SK-N-SH (cell line): ENCODE measurements at regions not wholly inside any gene's neighbourhood (a gene's known extent, or its start where the extent isn't known, plus 50 kb on each side); places are given as distances from the start of the nearest gene placed in this dataset.

Experiments used
- CTCF ChIA-PET: fragments of 300-600, 350-600 bp; formaldehyde crosslinking; extraction: SDS; loops from one replicate; lab custom pipeline; 2021; lab: Yijun Ruan, JAX
- POLR2A ChIA-PET: fragments of 350-600 bp; sonication (Branson Sonifier 250); formaldehyde crosslinking; extraction: SDS; loops from one replicate; lab custom pipeline; 2020; ENCODE audit warnings: antibody characterized with exemption, inconsistent platforms; lab: Yijun Ruan, JAX
- DNase-seq: peaks from one replicate; pipeline ENCODE4 v3.0.0; 2012
- H2AFZ ChIP-seq: fragments of 200-600 bp; sonication (generic); 2 replicates; pipeline ENCODE4 v1.8.1; 2016; ENCODE audit warnings: antibody characterized with exemption, mild to moderate bottlenecking, low read depth
- H3F3A ChIP-seq: fragments of 200-600 bp; sonication (generic); replicated peaks from 2 replicates; pipeline ENCODE3; 2016; ENCODE audit warnings: antibody characterized with exemption, mild to moderate bottlenecking; ENCODE audit not compliant: insufficient read depth
- H3K27ac ChIP-seq, 2 experiments: fragments of 200-500 bp in 1 of 2; fragments of 200-600 bp in 1 of 2; sonication (Bioruptor generic) in 1 of 2; sonication (generic), shearing (Covaris generic) in 1 of 2; 2 replicates each; pipeline versions ENCODE4 v1.5.1 to v1.6.1; 2014 to 2016; ENCODE audit warnings: low read depth in 2 of 2, inconsistent platforms in 1 of 2, low read length in 1 of 2, mild to moderate bottlenecking in 1 of 2, mixed read lengths in 1 of 2
- H3K27me3 ChIP-seq: fragments of 200-600 bp; sonication (generic), shearing (Covaris generic); 2 replicates; pipeline ENCODE4 v1.6.1; 2016; ENCODE audit warnings: mixed run types; ENCODE audit not compliant: insufficient read depth
- H3K36me3 ChIP-seq, 2 experiments: fragments of 200-500 bp in 1 of 2; fragments of 200-600 bp in 1 of 2; sonication (Bioruptor generic) in 1 of 2; sonication (generic) in 1 of 2; replicated peaks in 1 of 2; 2 replicates each; pipeline versions ENCODE3 to v1.5.1; 2014 to 2016; ENCODE audit warnings: low read length in 1 of 2, mild to moderate bottlenecking in 1 of 2; ENCODE audit not compliant: insufficient read depth in 2 of 2, control insufficient read depth in 1 of 2
- H3K4me1 ChIP-seq, 2 experiments: fragments of 200-500 bp in 1 of 2; fragments of 200-600 bp in 1 of 2; sonication (Bioruptor generic) in 1 of 2; sonication (generic), shearing (Covaris generic) in 1 of 2; 2 replicates each; pipeline versions ENCODE4 v1.5.1 to v1.6.1; 2014 to 2016; ENCODE audit warnings: low read depth in 1 of 2, low read length in 1 of 2, mixed run types in 1 of 2; ENCODE audit not compliant: insufficient read depth in 2 of 2, control insufficient read depth in 1 of 2
- H3K4me2 ChIP-seq: fragments of 200-600 bp; sonication (generic), shearing (Covaris generic); 2 replicates; pipeline ENCODE4 v1.6.1; 2017; ENCODE audit warnings: mixed run types
- H3K4me3 ChIP-seq, 2 experiments: fragments of 200-500 bp in 1 of 2; fragments of 200-600 bp in 1 of 2; sonication (Bioruptor generic) in 1 of 2; sonication (generic), shearing (Covaris generic) in 1 of 2; 2 replicates each; pipeline versions ENCODE4 v1.5.1 to v1.8.1; 2014 to 2016; ENCODE audit warnings: low read depth in 2 of 2, inconsistent platforms in 1 of 2, low read length in 1 of 2, mild to moderate bottlenecking in 1 of 2, mixed read lengths in 1 of 2, moderate library complexity in 1 of 2
- H3K79me2 ChIP-seq: fragments of 200-600 bp; sonication (generic); 2 replicates; pipeline ENCODE4 v1.8.1; 2017; ENCODE audit warnings: mild to moderate bottlenecking; ENCODE audit not compliant: insufficient read depth
- H3K9ac ChIP-seq: fragments of 200-600 bp; sonication (generic); 2 replicates; pipeline ENCODE4 v1.6.1; 2017; ENCODE audit warnings: mixed run types
- H3K9me2 ChIP-seq: fragments of 200-600 bp; sonication (generic); 2 replicates; pipeline ENCODE4 v1.6.1; 2017; ENCODE audit warnings: mixed run types
- H3K9me3 ChIP-seq: fragments of 200-600 bp; sonication (generic); 2 replicates; pipeline ENCODE4 v1.6.1; 2017; ENCODE audit warnings: mixed run types, mild to moderate bottlenecking, moderate library complexity
- H4K20me1 ChIP-seq: fragments of 200-600 bp; sonication (generic); 2 replicates; pipeline ENCODE4 v1.6.1; 2017; ENCODE audit warnings: mild to moderate bottlenecking, mixed run types; ENCODE audit not compliant: insufficient read depth
- FOXJ3 ChIP-seq: sonication (generic); formaldehyde crosslinking; IDR thresholded peaks from 2 replicates; pipeline ENCODE4 v1.5.1; 2020; ENCODE audit warnings: mild to moderate bottlenecking, missing genetic modification reagents
- GABPA ChIP-seq: IDR thresholded peaks from 2 replicates; pipeline ENCODE4 v1.4.0; 2012; ENCODE audit warnings: low read depth, mild to moderate bottlenecking
- RFX5 ChIP-seq: IDR thresholded peaks from 2 replicates; pipeline ENCODE4 v1.6.1; 2012; ENCODE audit warnings: mild to moderate bottlenecking, improper control_type of control experiment, low read length
- SIN3A ChIP-seq: IDR thresholded peaks from 2 replicates; pipeline ENCODE4 v1.6.1; 2012; ENCODE audit warnings: low read depth, mild to moderate bottlenecking, low read length, moderate library complexity, borderline replicate concordance
- TAF1 ChIP-seq: IDR thresholded peaks from 2 replicates; pipeline ENCODE4 v1.6.1; 2012; ENCODE audit warnings: low read depth, mild to moderate bottlenecking, low read length, moderate library complexity, borderline replicate concordance
- WGBS: methylation state at CpG from one replicate; pipeline ENCODE4 v1.1.6; 2017; ENCODE audit warnings: low lambda C conversion rate; 5-methylcytosine and 5-hydroxymethylcytosine counted together
- TF ChIP-seq, protein P1 (sequence below): IDR thresholded peaks from 2 replicates; pipeline ENCODE4; 2012
- TF ChIP-seq, protein P2 (sequence below): IDR thresholded peaks from 2 replicates; pipeline ENCODE4 v1.6.1; 2012; ENCODE audit warnings: mild to moderate bottlenecking, low read depth, low read length, moderate library complexity

DNA sequence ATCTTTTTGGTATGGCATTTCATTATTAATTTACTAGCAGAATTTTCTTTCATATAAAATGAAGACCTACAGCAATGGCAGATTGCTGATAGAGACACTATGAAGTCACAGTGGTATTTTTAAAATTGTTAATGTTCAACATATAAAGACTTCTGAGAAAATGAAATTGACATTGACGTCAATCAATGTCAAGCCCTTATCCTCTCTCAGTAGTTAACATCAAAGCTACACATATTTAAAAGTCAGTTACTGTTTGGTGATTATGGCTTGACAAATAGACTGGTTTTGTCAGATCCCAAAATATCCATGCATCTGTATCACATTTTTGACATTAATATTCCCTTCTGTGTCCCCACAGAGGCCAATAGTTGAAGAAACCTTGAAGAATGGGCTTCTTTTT is 1069.1 kb upstream of the SEL1L start:
- ChIA-PET POLR2A (no interaction called here), CTCF (no interaction called here)
- Histone ChIP-seq H2AFZ (no peak overlapping the region), H3K9ac (no peak overlapping the region), H3K9me2 (no peaks in the 10 kb centered on the region), H3F3A (no peaks in the 10 kb centered on the region), H3K27me3 (no peaks in the 10 kb centered on the region), H3K4me3 (no peak overlapping the region), H3K36me3 (no peaks in the 10 kb centered on the region), H3K4me2 (no peak overlapping the region), H3K27ac (no peak overlapping the region), H3K4me1 (no peaks in the 10 kb centered on the region), H3K79me2 (no peaks in the 10 kb centered on the region)
- DNase-seq, result no peak
- 4% methylated on average over 1 of the region's 1 CpG for WGBS
- TF ChIP-seq, protein P1, sequence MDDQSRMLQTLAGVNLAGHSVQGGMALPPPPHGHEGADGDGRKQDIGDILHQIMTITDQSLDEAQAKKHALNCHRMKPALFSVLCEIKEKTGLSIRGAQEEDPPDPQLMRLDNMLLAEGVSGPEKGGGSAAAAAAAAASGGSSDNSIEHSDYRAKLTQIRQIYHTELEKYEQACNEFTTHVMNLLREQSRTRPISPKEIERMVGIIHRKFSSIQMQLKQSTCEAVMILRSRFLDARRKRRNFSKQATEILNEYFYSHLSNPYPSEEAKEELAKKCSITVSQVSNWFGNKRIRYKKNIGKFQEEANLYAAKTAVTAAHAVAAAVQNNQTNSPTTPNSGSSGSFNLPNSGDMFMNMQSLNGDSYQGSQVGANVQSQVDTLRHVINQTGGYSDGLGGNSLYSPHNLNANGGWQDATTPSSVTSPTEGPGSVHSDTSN, result no peak
- TF ChIP-seq RFX5 (no peak), TAF1 (no peak)
- TF ChIP-seq, protein P2, sequence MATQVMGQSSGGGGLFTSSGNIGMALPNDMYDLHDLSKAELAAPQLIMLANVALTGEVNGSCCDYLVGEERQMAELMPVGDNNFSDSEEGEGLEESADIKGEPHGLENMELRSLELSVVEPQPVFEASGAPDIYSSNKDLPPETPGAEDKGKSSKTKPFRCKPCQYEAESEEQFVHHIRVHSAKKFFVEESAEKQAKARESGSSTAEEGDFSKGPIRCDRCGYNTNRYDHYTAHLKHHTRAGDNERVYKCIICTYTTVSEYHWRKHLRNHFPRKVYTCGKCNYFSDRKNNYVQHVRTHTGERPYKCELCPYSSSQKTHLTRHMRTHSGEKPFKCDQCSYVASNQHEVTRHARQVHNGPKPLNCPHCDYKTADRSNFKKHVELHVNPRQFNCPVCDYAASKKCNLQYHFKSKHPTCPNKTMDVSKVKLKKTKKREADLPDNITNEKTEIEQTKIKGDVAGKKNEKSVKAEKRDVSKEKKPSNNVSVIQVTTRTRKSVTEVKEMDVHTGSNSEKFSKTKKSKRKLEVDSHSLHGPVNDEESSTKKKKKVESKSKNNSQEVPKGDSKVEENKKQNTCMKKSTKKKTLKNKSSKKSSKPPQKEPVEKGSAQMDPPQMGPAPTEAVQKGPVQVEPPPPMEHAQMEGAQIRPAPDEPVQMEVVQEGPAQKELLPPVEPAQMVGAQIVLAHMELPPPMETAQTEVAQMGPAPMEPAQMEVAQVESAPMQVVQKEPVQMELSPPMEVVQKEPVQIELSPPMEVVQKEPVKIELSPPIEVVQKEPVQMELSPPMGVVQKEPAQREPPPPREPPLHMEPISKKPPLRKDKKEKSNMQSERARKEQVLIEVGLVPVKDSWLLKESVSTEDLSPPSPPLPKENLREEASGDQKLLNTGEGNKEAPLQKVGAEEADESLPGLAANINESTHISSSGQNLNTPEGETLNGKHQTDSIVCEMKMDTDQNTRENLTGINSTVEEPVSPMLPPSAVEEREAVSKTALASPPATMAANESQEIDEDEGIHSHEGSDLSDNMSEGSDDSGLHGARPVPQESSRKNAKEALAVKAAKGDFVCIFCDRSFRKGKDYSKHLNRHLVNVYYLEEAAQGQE, result no peak
- TF ChIP-seq, all 33 proteins: peak for 0
- H3K9me3 ChIP-seq, result no peaks in the 10 kb centered on the region
- H4K20me1 ChIP-seq, result no peaks in the 10 kb centered on the region

DNA sequence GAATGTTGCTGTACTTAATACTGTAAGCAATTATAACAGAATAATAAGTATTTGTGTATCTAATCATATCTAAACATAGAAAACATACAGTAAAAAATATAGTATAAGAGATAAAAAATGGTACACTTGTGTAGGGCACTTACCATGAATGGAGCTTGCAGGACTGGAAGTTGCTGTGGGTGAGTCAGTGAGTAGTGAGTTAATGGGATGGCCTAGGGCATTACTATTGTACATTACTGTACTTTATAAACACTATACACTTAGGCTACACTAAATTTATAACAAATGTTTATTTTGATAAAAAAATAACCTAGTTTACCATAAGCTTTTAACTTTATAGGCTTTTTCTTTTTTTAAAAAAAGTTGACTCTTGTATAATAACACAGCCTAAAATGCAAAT is 1071.2 kb upstream of the SEL1L start:
- no peak overlapping the region for H3K4me3 ChIP-seq
- H2AFZ ChIP-seq, result no peak overlapping the region
- H3K9me3 ChIP-seq, result no peaks in the 10 kb centered on the region
- H3K27me3 ChIP-seq, result no peaks in the 10 kb centered on the region
- no peak overlapping the region for H3K4me2 ChIP-seq
- ChIA-PET CTCF (no interaction called here), POLR2A (no interaction called here)
- no peaks in the 10 kb centered on the region for H3K79me2 ChIP-seq
- H3K9ac ChIP-seq, result no peak overlapping the region
- H4K20me1 ChIP-seq, result no peaks in the 10 kb centered on the region
- no peaks in the 10 kb centered on the region for H3K4me1 ChIP-seq
- no peaks in the 10 kb centered on the region for H3F3A ChIP-seq
- no peaks in the 10 kb centered on the region for H3K9me2 ChIP-seq
- TF ChIP-seq, protein P1, result no peak
- TF ChIP-seq FOXJ3 (CRISPR knock-in tag) (no peak), GABPA (no peak), SIN3A (no peak), TAF1 (no peak)
- no peak overlapping the region for H3K27ac ChIP-seq
- DNase-seq, result no peak
- no peaks in the 10 kb centered on the region for H3K36me3 ChIP-seq
